Ovary (tissue), 7 donors: ENCODE measurements at regions not wholly inside any gene's neighbourhood (a gene's known extent, or its start where the extent isn't known, plus 50 kb on each side); places are given as distances from the start of the nearest gene placed in this dataset.

Experiments used
- DNase-seq, 5 donors: peaks; one replicate each; pipeline ENCODE4 v3.0.0-alpha.2; 2019 to 2020
- H3K27ac ChIP-seq, 2 donors: fragments of 200-600 bp; one replicate each; pipeline versions ENCODE4 v1.5.1 to v1.8.0; 2019 to 2022
- H3K27me3 ChIP-seq: fragments of 200-600 bp; one replicate; pipeline ENCODE4 v1.8.0; 2022
- H3K36me3 ChIP-seq: fragments of 200-600 bp; sonication (generic); one replicate; pipeline ENCODE4 v1.5.1; 2019
- H3K4me1 ChIP-seq: one replicate; pipeline ENCODE4 v1.8.1; 2013; ENCODE audit warnings: mild to moderate bottlenecking, moderate library complexity; ENCODE audit not compliant: insufficient read depth
- H3K4me3 ChIP-seq: fragments of 200-600 bp; sonication (generic); one replicate; pipeline ENCODE4 v1.5.1; 2017
- H3K9me3 ChIP-seq, 2 donors: fragments of 200-600 bp in 1 of 2; sonication (generic) in 1 of 2; one replicate each; pipeline versions ENCODE4 v1.5.1 to v1.8.1; 2013 to 2019; ENCODE audit warnings: mild to moderate bottlenecking in 1 of 2, moderate library complexity in 1 of 2
- CTCF ChIP-seq, 3 donors: fragments of 450-650 bp in 2 of 3; fragments of 200-600 bp in 1 of 3; IDR thresholded peaks; one replicate each; pipeline versions ENCODE4 v1.5.1 to v1.8.0; 2016 to 2022; ENCODE audit warnings: antibody characterized with exemption in 3 of 3, mild to moderate bottlenecking in 1 of 3
- EP300 ChIP-seq: sonication (generic); formaldehyde crosslinking; IDR thresholded peaks from one replicate; pipeline ENCODE4 v1.6.1; 2017; ENCODE audit warnings: antibody characterized with exemption
- POLR2A ChIP-seq: fragments of 450-650 bp; IDR thresholded peaks from one replicate; pipeline ENCODE4 v1.6.1; 2017; ENCODE audit warnings: antibody characterized with exemption, mild to moderate bottlenecking, moderate library complexity
- WGBS, 3 donors: extraction: QIAGEN DNeasy Blood & Tissue Kit in 1 of 3; methylation state at CpG; one replicate each; pipeline versions ENCODE4 v1.1.5 to v1.1.7; 2013 to 2017; 5-methylcytosine and 5-hydroxymethylcytosine counted together
- intact Hi-C, 4 donors: fragments of 100-400 bp; cut with DNase I; formaldehyde crosslinking; loops; one replicate each; pipeline versions ENCODE4 v1.11.0 to v1.15.1; 2022 to 2023
- donor health status: DM: no; HTN: no; CAD: no; lungs with moderate emphysema.
- donor health status: DM: no; HTN: no; CAD: no.
- donor health status: Bipolar disorder and iron deficiency.
- donor health status: DM: no; HTN: no; CAD: no.
- donor health status: DM: yes; HTN: yes; CAD: no.

- intact Hi-C loops: no loop called here
- 43 to 59% (median 48%) methylated on average over 2 of the region's 2 CpGs for WGBS, 3 donors
- Histone ChIP-seq H3K36me3 (no peaks in the 10 kb centered on the region), H3K4me3 (no peak overlapping the region), H3K9me3 (no peaks in the 10 kb centered on the region), H3K27me3 (no peaks in the 10 kb centered on the region), H3K27ac (no peak overlapping the region), H3K4me1 (no peaks in the 10 kb centered on the region)
- no peak for DNase-seq
- TF ChIP-seq CTCF (IDR thresholded peaks at IDR 0.05) (no peak), EP300 (no peak), POLR2A (no peak)
These were observed 107.5 kb upstream of the AMOT start for GRCh38 chrX:112947981-112948615.

GRCh38 chrX:112946227-112946626 lies 105.6 kb upstream of the AMOT start:
- no peaks in the 10 kb centered on the region for H3K9me3 ChIP-seq
- DNase-seq: no peak
- H3K27ac ChIP-seq: no peak overlapping the region
- H3K4me1 ChIP-seq: no peaks in the 10 kb centered on the region
- H3K36me3 ChIP-seq: no peaks in the 10 kb centered on the region
- H3K4me3 ChIP-seq: no peak overlapping the region
- 67 to 81% (median 70%) methylated on average over 1 of the region's 1 CpG for WGBS, 3 donors
- intact Hi-C loops: no loop called here
- H3K27me3 ChIP-seq: no peaks in the 10 kb centered on the region
- TF ChIP-seq POLR2A: no peak
- no peak for TF ChIP-seq EP300
- no peak for TF ChIP-seq CTCF (IDR thresholded peaks at IDR 0.05)

- H3K27ac ChIP-seq: no peak overlapping the region
- no peak overlapping the region for H3K4me3 ChIP-seq
- H3K27me3 ChIP-seq: no peaks in the 10 kb centered on the region
- TF ChIP-seq POLR2A (no peak), EP300 (no peak), CTCF (IDR thresholded peaks at IDR 0.05) (no peak)
- intact Hi-C loops: no loop called here
- no peaks in the 10 kb centered on the region for H3K9me3 ChIP-seq
- no peaks in the 10 kb centered on the region for H3K36me3 ChIP-seq
- no peaks in the 10 kb centered on the region for H3K4me1 ChIP-seq
- no peak for DNase-seq
- WGBS, 3 donors: 67 to 71% (median 69%) methylated on average over 6 of the region's 6 CpGs
These were observed 105.2 kb upstream of the AMOT start for GRCh38 chrX:112945826-112946225.

GRCh38 chrX:112941209-112941837 lies 100.7 kb upstream of the AMOT start:
- no peak for DNase-seq
- TF ChIP-seq EP300 (no peak), POLR2A (no peak), CTCF (IDR thresholded peaks at IDR 0.05) (no peak)
- Histone ChIP-seq H3K4me1 (no peaks in the 10 kb centered on the region), H3K36me3 (no peaks in the 10 kb centered on the region), H3K27me3 (no peaks in the 10 kb centered on the region), H3K4me3 (no peak overlapping the region), H3K27ac (no peak overlapping the region), H3K9me3 (no peaks in the 10 kb centered on the region)
- intact Hi-C loops: no loop called here
- WGBS, 3 donors: 38 to 45% (median 42%) methylated on average over 6 of the region's 6 CpGs
